ENCODE measurements at regions not wholly inside any gene's neighbourhood (a gene's known extent, or its start where the extent isn't known, plus 50 kb on each side); places are given as distances from the start of the nearest gene placed in this dataset.

- TF ChIP-seq HNF1A (IDR thresholded peaks at IDR 0.05; ENCODE audit: low read depth): no peak
- no peak for TF ChIP-seq HNF1A (CRISPR knock-in tag; IDR thresholded peaks at IDR 0.05; ENCODE audit: borderline replicate concordance)
- no peak for TF ChIP-seq EZH2 (conservative IDR thresholded peaks at IDR 0.05; ENCODE audit: low read depth, low read length)
- no peak for TF ChIP-seq ZNF563 (CRISPR knock-in tag; IDR thresholded peaks at IDR 0.05)
- TF ChIP-seq CTCF (CRISPR knock-in tag; IDR thresholded peaks at IDR 0.05): no peak
Observed at GRCh38 chr11:45750439-45750838, 54.5 kb upstream of the SLC35C1 start.
